ENCODE measurements at regions not wholly inside any gene's neighbourhood (a gene's known extent, or its start where the extent isn't known, plus 50 kb on each side); places are given as distances from the start of the nearest gene placed in this dataset.

DNA sequence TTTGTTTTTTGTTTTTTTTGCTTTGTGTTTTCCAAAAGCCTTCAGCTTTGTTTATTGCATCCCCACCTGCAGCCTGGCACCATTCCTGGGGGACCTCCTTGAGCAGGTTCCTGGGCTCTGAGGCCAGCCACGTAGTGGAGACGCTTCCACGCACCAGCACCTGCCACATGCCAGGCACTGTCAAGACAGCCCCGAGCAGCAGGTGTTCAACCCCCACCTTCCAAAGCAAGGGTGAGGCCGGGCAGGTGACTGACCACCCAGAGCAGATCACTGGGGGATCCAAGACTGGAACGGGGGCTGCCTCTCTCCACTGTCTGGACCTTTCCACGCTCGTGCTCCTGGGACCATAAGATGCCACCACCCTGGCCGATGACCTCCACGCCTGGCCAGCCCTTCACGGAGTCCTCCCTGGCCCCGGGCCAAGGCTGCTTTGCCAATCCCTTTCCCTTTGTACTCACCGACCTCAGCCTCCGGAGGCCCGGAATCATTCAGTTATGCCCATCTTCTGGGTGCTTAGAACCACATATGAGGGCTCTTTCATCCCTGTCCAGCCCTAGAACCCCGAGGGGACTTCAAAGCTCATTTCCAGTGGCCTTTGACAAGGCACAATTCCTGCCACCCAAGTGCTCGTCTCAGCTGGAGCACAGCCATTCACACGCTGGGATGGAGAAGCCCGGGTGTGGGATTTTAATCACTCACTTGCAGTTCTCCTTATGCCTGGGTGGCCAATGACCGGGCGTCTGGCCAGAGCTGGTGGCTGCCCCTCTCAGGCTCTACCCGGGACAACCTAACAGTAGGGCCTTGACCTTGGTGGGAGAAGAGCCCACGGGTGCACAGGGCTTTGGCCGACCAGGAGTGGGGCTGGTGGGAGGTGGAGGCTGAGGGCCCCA is 330.8 kb downstream of the NPHP4 start:
- no peak for DNase-seq (ENCODE audit: low read depth, low spot score)
- in situ Hi-C loops (cut with HindIII; ENCODE audit: low pct_unique_long_range_greater_than_20kb, low sequenced_read_pairs), result no loop called here

DNA sequence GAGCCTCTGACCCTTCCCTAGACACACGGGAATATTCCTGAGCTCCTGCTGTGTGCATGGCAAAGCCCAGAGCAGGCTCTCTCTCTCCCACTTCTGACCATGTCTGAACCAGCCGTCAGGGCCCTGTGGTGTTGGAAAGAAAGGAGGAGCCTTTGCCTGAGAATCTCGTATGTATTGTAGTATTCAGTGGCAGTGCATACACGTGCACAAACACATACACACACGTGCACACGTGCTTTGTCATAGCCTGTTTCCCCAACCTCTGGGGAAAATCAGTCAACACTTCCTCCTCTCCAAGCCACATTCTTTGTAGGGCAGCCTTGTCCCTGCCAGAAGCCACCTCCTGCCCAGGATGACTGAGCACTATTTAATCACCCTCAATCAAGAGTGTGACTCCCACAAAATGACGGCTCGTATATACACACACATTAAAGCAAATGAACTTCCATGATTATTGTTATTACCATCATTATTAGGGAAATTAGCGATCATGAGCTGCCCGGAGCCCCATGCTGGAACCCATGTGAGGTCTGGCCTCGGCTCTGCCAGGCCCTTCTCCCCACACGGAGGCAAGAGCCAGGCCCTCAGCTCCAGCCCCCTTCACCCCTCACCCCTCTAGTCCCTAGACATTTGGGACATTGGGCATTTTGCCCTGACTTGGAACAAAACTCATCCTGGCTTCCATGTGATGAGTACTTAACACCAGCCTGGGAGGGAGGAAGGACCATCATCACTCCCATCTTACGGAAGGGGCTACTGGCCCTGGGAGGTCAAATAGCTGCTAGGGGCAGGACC is 331.9 kb downstream of the NPHP4 start:
- no peak for DNase-seq (ENCODE audit: low read depth, low spot score)
- in situ Hi-C loops (cut with HindIII; ENCODE audit: low pct_unique_long_range_greater_than_20kb, low sequenced_read_pairs), result no loop called here

DNA sequence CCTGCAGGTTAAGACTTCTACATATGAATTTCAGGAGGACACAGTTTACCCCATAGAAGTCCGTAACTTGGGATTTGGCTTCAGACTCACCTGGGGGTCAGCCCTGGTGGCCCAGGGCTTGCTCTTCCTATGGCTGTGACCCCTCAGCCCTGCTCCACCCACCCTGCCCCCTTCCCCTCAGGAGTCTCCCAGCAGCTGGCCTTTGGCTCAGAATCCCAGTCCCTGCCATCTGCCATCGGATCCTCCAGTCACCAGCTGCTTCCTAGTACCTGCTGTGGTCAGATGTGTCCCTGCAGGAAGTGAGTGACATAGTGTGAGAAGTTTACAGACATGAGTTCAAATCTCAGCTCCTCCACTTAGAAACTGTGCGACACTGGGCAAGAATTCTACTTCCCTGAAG is 332.6 kb downstream of the NPHP4 start:
- in situ Hi-C loops (cut with HindIII; ENCODE audit: low pct_unique_long_range_greater_than_20kb, low sequenced_read_pairs), result no loop called here
- DNase-seq (ENCODE audit: low read depth, low spot score), result no peak

DNA sequence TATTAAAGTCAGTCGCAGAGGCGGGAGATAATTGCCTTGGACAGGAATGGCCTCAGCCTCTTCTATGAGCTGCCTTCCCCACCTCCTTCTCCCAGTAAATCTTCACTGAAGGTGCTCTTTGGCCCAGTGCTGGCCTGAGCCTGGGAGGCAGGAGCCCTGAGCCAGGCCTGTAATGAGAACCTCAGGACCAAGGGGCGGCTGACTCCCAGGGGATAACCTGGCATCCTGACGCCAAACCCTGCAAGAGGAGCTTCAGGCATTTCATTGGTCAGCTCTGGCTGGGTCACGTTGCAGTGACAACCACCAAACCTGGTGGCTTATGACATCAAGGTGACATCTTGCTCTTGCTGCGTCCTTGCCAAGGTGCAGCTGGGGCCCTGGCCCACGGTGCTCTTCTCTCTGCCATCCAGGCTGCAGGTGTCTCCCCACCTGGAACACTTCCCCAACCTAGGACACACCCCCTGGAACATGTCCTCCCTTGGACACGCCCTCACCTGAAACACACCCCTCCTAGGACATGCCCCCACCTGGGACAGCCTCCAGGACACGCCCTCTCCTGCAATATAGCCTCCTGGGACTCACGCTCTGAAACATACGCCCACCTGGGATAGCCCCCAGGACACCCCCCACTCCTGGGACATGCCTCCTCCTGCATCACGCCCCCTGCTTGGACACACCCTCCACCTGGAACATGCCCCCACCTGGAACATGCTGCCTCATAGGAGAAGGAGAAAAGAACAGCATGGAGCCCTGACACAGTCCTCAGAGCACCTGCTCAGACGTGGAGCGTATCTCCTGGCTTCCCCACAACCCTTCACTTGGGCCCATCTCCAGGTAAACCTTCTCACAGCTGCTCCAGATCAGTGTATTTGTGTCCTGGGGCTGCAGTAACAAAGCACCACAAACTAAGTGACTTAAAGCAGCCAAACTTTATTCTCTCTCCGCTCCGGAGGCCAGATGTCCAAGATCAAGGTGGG is 333.6 kb downstream of the NPHP4 start:
- DNase-seq (ENCODE audit: low read depth, low spot score), result no peak
- in situ Hi-C loops (cut with HindIII; ENCODE audit: low pct_unique_long_range_greater_than_20kb, low sequenced_read_pairs), result no loop called here

DNA sequence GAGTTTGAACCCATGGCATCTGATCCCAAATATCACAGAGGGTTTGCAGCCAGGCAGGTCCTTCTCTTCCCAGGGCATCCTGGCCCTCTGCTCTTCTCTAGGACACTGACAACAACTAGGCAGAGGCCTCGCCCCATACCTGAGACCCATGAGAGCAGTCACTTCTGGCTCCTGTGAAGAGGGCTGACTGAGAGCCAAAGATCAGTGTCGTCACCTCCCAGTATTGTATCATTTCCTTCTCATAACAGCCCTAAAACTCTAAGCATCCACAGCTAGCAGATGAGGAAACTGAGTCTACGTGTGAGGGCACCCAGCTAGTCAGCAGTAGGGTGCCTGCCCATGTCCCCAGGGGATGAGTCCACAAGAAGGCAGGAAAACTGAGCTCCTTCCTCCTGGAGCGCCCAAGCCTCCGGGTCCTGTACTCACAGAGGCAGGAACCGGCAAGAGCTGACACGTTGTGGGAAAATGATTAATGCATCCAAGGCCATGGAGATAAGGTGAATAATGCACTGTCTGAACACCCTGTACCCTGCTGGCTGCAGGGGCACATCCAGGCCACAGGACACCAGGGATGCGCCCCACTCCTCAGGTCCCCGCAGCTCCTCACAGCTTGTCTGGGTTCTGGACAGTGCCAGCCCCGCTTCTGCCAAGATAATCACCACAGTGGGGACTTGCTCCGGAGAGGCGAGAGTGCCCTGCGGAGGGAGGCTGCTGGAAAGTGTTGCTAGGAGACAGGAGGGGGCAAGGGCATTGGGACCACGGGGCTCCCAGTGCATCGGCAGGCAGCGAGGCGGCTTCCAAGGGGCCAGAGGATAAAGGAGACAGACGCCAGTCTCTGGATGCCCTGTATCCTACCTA is 340.0 kb downstream of the NPHP4 start:
- DNase-seq (ENCODE audit: low read depth, low spot score), result no peak
- in situ Hi-C loops (cut with HindIII; ENCODE audit: low pct_unique_long_range_greater_than_20kb, low sequenced_read_pairs), result no loop called here

DNA sequence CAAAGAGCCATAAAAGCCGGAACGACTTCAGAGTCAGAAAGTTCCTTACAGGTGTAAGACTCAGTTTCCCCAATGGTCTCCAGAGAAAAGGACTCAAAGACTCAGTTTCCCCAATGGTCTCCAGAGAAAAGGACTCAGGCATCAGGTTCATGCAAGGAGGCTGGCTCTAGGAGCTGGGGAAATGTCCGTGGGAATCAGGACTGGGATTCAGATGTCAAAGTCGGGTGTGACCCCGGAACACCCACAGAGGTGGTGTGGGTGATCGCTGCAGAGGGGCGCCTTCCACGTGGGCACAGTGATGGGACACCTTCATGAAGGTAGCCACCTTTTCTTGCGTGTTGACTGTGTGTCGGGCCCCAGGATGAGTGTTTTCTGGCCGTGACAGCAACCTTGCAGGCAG is 340.8 kb downstream of the NPHP4 start:
- in situ Hi-C loops (cut with HindIII; ENCODE audit: low pct_unique_long_range_greater_than_20kb, low sequenced_read_pairs), result no loop called here

DNA sequence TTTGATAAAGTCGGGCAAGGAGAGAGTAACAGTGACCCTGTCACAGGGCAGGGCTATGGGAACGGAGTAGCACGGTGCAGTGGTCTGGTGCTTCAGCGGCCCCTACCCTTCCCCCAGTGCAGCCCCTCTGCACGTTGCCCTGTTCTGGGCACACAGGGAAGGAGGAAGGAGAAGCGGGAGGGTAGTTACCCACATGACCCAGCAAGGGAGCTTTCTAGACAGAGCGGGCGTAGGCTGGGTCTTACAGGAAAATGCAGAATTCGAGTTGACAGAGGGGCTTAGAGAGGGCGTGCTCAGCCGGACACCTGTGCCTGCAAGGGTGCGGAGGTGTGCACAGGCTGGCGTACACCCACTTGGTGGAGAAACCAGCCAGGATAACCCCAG is 341.2 kb downstream of the NPHP4 start:
- no peak for DNase-seq (ENCODE audit: low read depth, low spot score)
- in situ Hi-C loops (cut with HindIII; ENCODE audit: low pct_unique_long_range_greater_than_20kb, low sequenced_read_pairs), result no loop called here

More for the DNA sequence above, 340.8 kb downstream of the NPHP4 start:
- DNase-seq (ENCODE audit: low read depth, low spot score), result no peak

DNA sequence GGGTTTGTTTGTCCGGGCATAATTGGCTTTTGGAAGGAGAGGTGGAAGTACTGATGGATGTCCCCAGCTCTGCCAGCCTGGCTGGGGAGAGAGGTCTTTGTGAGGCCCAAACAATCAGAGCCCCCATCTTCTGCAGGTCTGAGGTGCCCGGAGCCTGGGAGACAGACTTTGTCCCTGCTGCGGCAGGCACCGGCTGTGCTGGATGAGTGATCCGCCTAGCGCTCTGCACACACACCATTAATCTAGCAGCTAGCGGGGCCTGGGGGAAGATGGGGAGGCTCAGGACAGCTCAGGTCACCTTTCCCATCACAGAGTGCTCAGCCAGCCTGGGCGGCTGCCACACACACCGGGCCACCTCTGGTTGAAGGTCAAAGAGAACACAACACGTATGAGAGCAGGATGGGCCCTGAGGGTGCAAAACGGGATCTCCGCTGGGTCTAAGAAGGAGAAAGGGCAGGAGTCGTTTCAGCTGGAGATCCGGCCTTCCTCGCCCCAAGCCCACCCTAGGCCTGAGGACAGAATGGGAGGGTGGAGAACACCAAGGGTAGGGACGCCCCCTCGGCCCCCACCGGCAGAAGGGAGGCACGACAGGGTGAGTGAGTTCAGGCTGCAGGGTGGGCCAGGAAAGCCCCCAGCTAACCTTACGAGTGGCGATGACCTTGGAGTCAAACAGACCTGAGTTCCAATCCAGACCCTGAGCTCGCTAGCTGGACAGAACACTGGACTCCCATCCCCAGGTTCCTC is 341.8 kb downstream of the NPHP4 start:
- in situ Hi-C loops (cut with HindIII; ENCODE audit: low pct_unique_long_range_greater_than_20kb, low sequenced_read_pairs), result no loop called here
- DNase-seq (ENCODE audit: low read depth, low spot score), result no peak

DNA sequence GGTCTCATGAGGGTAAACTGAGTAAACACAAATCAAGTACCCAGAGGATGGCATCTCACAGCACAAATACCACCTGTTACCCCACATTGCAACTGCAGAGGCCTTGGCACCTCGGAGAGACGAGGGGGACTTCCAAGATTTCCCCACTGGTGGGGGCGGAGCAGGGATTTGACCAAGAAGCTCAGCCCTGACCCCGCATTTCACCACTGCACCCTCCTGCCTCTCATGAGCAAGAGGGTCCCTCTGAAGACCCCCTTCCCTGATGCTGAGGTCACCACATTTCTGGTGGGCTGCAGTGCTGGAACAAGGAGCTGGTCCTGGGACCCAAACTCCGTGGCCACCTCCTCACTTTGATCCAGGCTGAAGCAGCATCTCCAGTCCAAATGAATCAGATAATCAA is 342.4 kb downstream of the NPHP4 start:
- in situ Hi-C loops (cut with HindIII; ENCODE audit: low pct_unique_long_range_greater_than_20kb, low sequenced_read_pairs), result no loop called here
- DNase-seq (ENCODE audit: low read depth, low spot score), result no peak

DNA sequence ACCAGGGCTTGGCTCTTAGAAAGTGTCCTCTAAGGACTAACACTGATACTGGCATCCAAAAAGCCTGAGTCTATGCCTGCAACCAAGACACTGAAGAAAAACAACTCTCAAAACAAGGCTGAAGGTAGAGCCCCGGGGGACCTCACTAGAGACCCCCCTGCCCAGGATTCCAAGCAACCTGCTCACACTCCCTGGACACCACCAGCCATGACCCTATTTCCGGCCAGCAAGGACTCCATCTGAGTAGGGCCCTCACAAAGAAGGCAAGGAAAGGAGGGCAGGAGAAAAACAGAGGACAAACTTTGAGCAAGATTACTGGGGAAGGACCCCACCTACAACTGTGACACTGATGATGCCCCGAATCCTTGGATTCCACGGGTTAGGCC is 343.1 kb downstream of the NPHP4 start:
- in situ Hi-C loops (cut with HindIII; ENCODE audit: low pct_unique_long_range_greater_than_20kb, low sequenced_read_pairs), result no loop called here
- no peak for DNase-seq (ENCODE audit: low read depth, low spot score)

DNA sequence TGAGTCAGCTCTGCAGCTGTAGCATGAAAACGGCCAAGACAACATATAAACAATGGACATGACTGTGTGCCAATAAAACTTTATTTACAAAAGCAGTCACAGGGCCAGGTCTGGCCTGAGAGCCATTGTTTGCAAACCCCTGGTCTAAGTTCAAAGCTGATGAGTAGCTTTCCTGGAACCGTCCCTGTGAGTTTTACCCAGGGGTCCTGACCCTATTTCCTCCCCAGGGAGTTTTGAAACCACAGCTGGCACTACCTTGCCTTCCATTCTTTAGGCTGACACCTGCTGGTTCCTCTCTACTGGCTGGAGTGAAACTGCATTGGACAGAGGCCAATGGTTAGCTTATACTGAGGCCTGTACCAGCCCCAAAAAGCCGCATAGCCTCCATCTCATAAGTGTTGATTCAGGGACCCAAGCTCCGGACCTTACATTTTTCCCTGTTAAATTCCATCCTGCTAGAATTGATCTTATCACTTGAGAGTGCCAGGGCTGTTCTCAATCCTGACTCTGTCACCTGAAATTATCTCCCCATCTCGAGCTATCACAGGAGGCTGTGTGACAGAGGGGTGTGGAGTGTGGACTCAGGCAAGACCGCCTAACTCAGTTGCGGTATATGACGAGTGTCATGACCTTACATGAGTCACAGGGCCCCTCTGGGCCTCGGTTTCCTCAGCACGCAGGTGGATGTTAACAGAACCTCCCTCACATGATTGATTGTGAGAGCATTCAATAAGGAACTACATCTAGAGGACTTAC is 343.6 kb downstream of the NPHP4 start:
- DNase-seq (ENCODE audit: low read depth, low spot score), result no peak
- in situ Hi-C loops (cut with HindIII; ENCODE audit: low pct_unique_long_range_greater_than_20kb, low sequenced_read_pairs), result no loop called here

DNA sequence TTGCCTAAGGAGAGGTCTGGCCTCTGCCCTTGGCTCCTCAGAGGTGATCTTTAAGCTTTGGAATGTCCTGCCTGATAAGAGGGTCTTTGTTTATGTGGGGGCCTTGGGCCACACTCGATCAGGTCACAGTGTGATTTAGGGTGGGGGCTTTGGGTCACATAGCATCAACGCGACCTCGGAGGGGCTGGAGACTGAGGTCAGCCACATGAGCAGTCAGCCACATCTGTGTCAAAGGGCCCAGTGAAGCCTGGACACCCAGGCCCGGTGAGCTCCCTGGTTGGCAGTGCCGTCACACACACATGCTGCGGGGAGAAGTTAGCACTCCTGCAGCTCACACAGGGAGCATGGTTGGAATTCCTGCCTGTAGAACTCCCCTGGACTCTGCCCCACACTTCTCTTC is 345.0 kb downstream of the NPHP4 start:
- in situ Hi-C loops (cut with HindIII; ENCODE audit: low pct_unique_long_range_greater_than_20kb, low sequenced_read_pairs), result no loop called here
- DNase-seq (ENCODE audit: low read depth, low spot score), result no peak

DNA sequence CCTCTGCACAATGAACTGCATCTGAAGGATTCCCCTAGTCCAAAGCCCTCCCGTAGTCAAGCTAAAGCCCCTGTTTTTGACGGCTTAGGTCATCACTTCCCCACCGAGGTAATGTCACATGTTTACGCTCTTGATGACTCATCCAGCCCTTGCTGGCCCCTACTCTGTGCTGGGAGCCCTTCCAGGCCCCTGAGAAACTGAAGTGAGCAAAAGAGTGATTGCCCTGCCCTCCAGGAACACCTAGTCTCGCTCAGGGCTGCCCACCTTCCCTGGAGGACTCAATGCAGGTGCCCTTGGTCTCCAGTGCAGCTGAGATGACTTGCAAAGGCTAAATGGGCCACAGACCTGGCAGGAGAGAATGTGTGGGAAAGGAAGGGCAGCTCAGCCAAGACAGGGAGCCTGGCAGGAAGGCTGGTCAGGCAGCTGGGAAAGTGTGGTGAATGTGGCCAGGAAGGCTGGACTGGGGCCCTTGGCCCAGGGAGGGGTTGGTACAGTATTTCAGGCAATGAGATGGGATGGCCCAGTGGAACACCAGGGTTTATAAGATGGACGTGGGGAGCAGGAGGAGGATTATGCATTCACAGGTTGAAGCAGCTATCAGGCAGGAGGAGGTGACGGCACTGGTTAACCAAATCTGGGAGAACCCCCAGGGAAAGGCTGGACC is 345.6 kb downstream of the NPHP4 start:
- no peak for DNase-seq (ENCODE audit: low read depth, low spot score)
- in situ Hi-C loops (cut with HindIII; ENCODE audit: low pct_unique_long_range_greater_than_20kb, low sequenced_read_pairs), result no loop called here

DNA sequence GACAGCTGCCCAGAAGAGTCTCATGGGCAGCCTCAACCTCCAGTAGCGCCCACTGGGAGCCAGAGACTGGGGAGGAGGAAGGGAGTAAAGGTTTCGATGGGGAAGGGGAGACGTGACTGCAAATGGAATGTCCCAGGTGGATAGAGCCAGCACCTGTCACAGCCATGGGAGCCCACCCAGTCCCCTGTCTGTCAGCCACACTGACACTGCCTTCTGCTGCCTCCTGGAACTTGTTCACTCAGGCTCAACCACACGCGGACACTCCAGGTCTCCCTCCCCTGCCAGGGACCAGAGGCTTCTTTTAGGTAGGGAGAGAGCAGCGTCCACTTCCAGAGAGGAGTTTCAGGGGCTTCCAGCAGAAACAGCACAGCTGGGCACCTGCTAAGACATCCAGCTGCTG is 346.3 kb downstream of the NPHP4 start:
- in situ Hi-C loops (cut with HindIII; ENCODE audit: low pct_unique_long_range_greater_than_20kb, low sequenced_read_pairs), result no loop called here
- DNase-seq (ENCODE audit: low read depth, low spot score), result no peak

DNA sequence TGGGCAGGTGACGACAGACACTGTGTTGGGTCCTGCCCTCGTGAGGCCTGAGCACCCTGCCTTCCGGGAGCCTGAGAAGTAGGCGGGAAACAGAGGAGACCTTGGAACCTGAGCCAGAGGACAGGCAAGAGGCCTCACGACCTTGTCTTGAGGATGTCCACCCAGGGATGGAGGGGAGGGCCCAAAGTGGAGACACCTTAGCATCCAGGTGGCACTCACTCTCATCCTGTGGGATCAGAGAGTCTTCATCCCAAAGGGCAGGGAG is 347.2 kb downstream of the NPHP4 start:
- no peak for DNase-seq (ENCODE audit: low read depth, low spot score)
- in situ Hi-C loops (cut with HindIII; ENCODE audit: low pct_unique_long_range_greater_than_20kb, low sequenced_read_pairs), result no loop called here
